CD1c-positive myeloid dendritic cell (primary cell): ENCODE measurements at regions not wholly inside any gene's neighbourhood (a gene's known extent, or its start where the extent isn't known, plus 50 kb on each side); places are given as distances from the start of the nearest gene placed in this dataset.

Source experiments
- DNase-seq: peaks from one replicate; pipeline ENCODE4 v3.0.0-alpha.2; 2016; ENCODE audit errors: extremely low spot score

DNA sequence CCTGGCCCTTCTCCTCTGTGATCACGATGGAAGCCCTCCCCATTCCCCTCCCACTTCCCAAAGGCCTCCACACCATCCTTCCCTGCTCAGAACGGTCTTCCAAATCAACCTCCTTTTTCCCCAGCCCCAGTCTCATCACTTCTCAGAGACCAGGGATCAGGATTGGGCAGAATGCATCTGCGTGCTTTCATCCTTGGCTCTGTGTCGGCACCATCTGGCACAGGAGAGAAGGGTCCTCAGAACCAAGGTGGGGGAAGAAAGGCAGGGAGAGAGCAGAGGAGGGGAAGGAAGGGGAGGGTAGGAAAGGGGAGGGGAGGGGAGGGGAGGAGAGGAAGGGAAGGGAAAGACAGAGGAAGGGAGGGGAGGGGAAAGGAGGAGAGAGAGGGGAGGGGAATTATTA lies 52.4 kb upstream of the FICD start:
- DNase-seq, result no peak

DNA sequence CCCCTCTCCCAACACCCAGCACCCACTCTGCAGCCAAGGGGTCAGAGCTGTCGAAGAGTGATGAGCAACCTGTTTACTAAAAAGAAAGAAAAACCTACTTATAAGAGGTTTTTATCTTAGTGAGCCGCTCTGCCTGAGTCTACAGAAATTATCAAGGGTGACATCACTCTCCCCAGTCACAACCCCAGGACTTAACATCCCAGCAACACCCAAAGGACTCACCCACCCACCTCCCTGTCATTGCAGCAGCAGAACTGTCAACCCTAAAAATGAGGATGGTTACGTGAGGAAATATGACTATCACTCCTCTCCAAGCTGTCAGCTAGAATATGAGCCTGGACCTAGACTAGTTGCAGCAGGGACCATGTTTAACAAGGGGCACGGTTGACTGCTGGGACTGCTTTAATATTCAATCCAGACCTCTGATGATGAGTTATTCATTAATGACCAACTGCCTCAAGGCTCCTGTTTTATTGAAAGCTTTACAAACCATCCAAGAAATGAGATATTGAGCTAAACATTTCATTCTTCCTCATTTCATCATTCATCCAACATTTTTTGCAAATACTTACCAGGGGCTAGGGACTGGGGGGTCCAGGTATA lies 53.9 kb upstream of the FICD start:
- no peak for DNase-seq

DNA sequence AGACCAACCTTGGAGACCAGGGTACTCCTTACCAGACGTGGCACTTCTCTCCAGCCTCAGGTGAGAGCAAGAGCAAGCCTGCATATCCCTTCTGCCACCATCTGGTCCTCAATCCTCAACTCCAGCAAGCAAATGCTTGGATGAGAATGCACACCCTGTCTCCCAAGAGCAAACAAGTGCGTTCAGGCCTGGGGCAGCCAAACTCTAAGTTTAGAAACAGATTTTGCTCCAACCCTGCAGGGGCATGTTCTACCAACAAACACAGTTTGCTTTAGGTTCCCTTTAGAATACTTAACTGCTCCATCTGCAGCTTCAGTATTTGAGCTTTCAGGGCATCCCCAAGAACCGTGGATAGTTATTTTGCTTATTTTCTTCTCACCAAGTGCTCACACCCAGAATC lies 55.9 kb upstream of the FICD start:
- no peak for DNase-seq

DNA sequence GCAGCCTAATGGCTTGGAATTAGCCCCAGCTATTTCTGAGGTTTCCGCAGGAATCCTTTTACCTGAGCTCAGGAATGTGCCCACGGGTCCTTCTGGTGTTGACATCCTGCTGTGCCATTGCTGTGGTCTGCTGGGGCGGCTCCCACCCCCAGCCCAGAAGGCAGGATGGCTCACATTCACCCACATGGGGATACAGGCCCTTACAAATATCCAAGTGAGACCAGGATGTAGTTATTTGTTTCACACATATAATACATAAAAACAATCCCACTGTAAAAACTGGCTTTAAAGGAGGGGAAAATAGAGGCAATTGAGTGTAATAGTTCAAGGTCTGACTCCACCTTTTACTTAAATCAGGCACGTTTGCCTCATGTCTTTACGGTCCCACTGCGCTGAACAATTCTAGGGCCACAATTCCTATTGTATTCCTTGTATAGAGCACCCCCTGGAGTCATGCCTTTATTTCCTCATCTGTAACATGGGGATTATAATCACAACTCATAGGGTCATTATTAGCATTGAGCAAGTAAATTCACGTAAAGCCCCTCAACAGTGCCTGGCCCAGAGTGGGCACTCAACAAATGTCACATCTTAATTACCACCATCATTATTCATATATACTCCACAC lies 57.2 kb upstream of the FICD start:
- DNase-seq, result no peak

DNA sequence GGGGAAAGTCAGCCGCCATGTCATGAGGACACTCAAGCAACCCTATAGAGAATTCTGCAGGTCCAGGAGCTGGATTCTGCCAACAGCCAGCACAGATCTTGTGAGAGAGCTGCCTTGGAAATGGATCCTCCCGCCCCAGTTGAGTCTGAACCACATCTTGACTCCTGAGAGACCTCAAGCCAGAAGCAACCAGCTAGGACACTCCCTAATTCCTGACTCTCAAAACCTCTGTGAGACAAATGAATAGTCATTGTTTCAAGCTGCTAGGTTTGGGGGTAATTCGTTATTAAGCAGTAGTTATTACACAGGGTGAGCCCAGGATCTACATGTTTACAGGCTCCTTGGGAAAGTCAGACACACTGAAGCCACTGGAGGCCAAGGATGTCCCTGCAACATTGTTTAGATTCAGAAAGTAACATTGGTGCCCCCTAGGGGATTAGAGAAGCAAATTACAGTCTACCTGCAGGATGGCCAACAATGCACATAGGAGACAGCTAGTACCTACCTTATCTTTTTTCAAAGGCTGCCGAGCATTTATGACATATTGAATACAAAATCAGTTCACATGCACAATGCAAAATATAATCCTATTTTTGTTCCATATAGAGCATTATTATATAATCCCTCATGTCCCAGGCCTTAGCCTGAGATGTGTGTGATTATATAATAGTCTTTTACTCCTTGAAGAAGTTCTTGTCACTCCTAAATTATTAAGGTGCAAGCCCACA lies 57.9 kb upstream of the FICD start:
- peak; percentile 72 for DNase-seq

DNA sequence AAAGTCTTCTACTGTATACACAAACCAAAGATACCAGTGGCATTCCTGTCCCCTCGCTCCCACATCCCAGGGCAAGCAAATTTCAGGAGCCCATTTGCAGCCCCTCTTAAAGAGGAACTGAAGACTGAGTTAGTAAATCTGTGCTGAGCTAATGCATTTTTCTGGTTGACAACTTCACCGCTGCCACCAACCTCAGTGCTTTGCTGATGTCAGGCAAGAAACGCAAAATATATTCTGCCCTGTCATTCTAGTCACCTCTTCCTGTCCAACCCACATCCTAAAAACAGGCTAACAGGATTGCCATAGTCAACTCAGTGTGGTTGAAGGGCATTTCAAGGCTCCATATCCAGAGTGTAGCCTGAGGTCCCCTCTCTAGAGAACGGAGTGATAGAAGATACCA lies 59.4 kb upstream of the FICD start:
- DNase-seq, result peak; percentile 31

DNA sequence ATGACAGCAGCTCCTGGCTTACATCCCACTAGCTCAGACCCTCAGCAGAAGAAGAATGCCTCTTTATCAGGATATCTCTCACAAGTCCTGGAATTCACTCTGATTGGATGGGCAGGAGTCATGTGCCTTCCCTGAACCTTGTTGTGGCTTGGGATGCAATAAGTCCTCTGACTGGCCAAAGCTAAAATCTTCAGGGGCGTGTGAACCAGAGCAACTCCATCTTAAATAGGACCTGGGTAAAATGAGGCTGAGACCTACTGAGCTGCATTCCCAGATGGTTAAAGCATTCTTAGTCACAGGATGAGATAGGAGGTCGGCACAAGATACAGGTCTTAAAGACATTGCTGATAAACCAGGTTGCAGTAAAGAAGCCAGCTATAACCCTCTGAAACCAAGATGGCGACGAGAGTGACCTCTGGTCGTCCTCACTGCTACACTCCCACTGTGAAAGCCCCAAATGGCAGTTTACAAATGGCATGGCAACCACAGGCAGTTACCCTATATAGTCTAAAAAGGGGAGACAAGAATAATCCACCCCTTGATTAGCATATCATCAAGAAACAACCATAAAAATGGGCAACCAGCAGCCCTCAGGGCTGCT lies 60.4 kb upstream of the FICD start:
- DNase-seq, result no peak

DNA sequence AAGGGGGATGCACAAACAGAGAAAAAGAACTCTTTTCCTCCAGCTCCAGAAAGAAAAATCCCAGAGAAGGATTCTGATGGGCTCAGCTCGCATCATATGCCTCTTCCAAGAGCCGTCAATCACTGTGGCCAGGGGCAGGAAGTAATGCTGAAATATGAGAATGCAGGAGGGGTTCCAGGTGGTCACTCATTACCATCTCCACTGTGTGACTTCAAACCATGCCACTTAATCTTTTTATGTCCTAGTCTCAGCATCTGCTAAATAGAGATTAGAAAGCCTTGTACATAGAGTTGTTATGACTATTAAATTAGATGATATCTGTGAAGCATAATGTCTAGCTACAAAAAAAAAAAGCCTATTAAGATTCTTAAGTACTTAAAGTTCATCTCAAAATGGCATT lies 65.6 kb upstream of the FICD start:
- no peak for DNase-seq

DNA sequence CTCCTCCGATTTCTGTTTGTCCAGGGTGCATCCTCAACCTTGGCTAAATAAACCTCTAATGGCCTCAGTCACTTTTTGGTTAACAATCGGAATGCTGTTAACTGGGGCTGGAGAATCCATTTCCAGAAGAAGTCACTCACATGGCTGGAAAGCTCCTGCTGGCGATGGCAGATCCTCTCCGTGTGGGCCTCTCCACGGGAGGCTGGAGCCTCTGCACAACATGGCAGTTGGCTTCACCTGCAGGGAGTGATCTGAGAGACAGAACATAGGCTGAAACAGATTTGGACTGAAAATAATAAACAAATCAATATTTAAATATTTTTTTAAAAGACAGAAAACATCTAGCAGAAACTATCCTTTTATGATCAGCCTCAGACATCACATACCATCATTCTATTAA lies 66.8 kb upstream of the FICD start:
- DNase-seq, result no peak

DNA sequence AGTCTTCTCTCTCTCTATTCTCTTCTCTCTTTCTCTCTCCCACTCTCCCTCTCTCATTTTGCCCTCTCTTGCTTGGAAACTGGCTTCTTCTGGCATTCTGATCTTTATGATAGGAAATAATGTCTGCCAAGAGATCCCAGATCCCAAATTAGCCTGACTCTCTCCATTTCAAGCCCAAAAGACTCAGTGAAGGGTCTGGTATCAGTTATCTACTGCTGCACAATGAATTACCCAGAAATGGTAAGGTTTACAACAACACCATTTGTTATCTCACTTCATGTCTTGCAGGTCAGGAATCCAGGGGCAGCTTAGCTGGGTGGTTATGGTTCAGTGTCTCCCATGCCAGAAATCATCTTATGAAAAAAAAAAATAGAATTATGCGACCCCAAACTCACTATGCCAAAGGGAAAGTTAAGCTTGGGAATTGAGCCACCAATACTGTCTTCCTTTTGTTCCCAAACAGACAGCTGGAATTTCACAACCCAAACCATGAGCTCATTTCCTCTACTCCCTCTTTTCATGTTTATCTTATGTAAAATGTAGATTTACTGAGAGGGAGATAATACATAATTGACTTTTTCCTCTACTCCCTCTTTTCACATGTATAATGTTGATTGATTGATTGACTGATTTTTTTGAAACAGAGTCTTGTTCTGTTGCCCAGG lies 67.8 kb upstream of the FICD start:
- no peak for DNase-seq

DNA sequence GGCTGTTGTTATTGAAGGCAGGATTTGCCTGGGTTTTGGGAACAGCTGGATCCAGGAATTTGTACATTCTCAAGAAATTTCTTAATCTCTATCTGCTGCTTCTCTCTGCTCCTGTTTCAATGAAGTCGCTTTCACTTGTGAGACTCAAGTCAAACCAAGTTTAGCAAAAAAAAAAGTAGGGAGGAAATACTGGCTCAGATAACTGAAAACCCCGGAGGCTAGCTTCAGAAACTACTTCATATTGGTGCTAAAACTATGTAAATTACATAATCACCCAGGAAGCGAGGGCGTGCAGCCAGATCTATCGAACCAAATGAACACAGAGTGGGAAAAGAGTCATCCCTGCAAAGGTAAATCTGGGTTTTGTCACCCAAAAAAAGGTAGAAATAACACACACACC lies 68.3 kb upstream of the FICD start:
- no peak for DNase-seq

DNA sequence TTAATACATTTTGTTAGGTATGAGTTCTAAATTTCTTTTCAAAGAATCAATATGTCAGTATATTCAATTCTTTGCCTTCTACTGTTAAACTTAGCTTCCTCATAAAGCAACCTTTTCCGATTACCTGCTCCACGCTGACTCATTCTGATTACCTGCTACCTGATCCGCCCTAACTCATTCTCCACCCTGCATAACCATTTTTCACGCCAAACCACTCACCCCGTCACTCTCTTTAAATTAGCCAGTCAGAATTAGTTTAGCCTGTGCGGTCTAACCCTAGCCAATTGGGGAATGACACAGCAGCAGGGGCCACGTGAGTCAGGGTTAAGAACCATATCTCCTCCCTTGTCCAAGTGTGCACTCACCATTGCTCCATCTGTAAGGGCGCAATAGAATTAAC lies 72.2 kb upstream of the FICD start:
- no peak for DNase-seq

DNA sequence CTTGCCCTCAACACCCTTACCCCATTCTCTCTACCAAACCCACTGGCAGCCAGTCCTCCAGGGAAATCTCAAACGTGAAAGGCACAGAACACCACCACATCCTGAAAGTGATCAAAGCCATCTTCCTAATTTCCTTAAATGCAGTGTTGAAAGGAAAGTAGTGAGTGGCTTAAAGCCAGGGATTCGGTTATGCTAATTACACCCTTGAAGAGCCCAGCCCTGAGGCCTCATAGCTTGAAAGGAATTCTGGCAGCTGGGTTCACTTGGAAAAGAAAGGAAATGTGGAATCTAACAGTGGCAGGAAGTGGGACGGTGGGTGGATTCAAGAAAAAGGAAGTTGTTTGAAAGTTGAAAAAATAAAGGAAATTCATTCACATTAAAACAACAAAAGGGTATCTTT lies 73.0 kb upstream of the FICD start:
- DNase-seq, result peak; percentile 18

DNA sequence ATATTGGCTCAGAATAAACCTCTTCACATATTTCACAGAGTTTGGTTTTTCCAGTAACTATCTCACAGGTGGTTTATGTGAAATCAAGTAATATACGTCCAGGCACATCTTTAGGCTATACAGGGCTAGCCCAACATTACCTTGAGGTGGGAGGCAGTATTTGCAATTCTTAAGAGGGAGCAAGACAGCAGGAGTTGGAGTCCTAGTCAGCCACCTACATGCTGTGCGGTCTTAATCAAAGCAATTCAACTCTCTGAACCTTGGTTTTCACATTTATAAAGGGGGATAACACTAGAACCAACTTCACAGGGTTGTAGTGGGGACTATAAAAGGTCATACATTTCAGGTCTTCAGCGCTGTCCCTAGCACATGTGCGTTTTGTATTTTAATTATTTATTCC lies 73.5 kb upstream of the FICD start:
- DNase-seq, result no peak

DNA sequence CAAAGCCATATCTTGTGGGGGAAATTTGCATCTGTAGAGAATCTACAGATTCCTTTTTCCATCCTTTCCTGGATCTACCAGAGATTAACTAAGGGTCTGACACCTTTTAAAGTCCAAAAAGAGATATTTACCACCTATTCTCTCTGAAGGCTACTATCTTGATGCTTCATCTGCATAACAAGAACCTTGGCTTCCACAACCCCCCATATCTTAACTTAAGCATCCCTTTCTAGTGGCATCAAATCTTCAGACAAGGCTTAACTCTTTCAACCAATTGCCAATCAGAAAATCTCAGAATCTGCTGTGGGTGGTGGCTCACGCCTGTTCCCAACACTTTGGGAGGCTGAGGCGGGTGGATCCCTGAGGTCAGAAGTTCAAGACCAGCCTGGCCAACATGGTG lies 74.3 kb upstream of the FICD start:
- DNase-seq, result no peak

DNA sequence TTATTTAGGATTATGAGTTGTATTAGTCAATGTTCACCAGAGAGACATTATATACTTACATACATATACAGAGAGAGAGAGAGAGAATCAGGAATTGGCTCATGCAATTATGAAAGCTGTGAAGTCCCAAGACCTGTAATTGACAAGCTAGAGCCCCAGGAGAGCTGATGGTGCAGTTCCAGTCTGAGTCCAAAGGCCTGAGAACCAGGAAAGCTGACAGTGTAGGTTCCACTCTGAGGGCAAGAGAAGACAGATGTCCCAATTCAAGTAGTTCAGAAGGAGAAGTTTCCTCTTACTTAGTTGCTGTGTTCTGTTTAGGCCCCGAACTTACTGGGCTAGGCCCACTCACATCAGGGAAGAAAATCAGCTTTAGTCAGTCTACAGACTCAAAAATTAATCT lies 76.4 kb upstream of the FICD start:
- DNase-seq, result no peak

DNA sequence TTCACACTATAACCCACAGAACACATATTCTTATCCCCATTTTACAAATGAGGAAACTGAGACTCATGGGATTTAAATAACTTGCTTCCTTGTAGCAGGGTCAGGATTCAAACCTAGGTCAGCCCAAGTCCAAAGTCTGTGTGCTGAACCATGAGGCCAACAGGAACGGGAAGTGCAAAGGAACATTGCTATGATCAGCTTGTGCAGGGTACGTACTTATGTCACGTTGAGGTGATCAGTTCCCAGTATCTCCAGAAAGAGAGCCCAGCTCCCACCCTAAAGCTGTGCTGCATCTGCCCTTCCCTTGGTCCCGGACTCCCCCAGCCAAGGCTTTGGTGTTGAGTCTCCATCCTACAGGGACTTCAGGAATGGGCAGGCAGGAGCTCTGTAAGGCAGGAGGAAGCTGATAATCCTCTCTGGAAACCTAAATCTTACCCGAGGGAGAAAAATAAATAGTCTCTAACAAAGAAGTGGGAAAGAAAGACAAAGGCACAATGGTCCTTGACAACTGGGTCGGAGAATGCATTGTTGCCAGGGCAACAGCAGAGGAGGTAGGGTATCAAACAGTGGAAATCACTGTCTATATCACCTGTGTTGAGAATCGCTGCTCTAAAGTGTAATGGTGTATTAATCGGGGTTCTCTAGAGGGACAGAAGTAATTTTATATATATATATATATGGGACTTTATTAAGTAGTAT lies 82.5 kb upstream of the FICD start:
- no peak for DNase-seq

DNA sequence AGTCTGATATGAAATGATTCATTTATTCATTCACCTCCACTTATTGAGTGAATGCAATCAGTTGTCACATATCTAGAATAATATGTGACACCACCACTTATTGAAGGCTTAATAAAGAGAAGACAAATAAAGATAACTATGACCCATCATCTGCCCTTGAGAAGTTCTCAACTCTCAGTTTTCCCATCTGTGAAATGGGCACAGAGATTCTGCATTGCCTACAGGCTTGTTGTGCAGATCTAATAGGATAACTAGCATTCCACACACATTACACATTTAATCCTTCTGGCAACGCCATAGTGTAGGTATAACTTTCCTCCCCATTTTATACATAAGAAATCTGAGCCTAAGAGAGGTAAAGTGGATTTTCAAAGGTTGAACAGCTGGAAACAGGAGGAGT lies 84.2 kb upstream of the FICD start:
- no peak for DNase-seq

DNA sequence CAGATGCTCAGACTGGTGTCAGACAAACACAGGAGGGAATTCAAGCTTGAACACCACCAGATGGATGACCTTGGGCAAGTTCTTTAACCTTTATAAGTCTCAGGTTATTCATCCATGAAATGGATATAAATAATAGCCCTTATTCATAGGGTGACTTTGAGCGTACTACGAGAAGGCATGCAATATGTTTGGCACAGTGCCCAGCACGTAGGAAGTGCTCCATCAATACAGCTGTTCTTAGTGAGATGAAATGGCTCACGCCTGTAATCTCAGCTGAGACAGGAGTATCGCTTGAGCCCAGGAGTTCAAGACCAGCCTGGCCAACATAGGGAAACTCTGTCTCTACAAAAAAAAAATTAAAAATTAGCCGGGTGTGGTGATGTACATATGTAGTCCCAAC lies 84.8 kb upstream of the FICD start:
- no peak for DNase-seq

DNA sequence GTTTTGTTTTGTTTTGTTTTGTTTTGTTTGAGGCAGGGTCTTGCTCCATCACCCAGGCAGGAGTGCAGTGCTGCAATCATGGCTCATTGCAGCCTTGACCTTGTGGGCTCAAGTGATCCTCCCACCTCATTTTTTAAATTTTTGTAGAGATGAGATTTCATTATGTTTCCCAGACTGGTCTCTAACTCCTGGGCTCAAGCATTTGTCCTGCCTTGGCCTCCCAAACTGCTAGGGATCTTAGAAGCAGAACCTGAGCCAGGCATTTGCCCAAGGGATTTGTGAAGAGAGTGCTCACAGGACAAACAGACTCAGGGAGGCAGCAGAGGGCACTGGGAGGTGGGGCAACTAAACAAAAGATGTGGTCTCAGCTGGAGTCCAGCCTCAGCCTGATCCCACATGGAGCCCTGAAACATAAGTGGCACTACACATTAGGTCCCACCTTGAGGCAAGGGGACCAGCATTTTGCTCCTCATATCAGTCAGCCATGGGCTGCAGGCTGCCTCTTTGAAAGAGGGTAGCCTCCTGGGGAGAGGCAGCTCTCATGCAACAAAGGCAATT lies 86.2 kb upstream of the CMKLR1 start:
- no peak for DNase-seq

DNA sequence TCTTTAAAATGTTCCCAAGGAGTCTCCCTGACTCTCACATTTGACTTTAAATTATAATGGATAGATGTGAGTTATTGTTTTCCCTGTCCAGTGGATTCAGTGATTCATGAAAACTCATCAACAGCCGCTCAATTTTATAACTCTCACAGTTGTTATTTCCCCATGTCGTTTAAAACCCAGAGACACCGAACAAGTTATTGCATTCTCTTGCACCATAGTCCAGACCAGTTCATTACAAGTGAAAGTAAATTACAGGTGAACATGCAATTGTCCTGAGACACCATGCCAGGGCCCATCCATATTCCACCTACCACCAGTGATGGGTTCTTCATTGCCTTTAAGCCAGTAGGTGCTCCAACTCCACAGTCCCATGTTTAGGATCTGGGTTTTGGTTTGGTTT lies 85.7 kb upstream of the CMKLR1 start:
- DNase-seq, result no peak

DNA sequence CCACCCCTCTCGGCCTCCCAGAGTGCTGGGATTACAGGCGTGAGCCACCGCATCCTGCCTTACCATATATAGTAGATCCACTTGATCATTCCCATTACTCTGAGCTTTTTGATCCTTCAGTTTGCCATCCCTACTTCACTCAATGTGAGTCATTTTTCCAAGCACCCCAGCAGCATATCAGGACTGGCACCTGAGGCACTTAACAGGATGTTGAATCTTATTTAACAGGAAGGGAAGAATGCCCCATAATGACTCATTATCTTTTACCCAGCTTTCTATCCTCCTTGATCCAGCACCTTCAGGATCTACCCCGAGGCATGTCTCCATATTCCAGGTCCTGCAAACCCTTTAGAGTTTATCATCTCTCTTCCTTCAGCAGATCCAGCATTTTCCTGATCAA lies 84.9 kb upstream of the CMKLR1 start:
- DNase-seq, result no peak
